NAMALWA (cell line): ENCODE measurements at regions not wholly inside any gene's neighbourhood (a gene's known extent, or its start where the extent isn't known, plus 50 kb on each side); places are given as distances from the start of the nearest gene placed in this dataset.
A peak's percentile ranks its signal among the peaks of the same experiment; 100 is the strongest.
"Not testable (repeated sequence)": the region's sequence is repeated elsewhere in the genome, so short reads cannot be mapped to it uniquely, and the experiment has no call there.

Experiments used
- DNase-seq: peaks from one replicate; pipeline ENCODE4 v3.0.0-alpha.2; 2015; ENCODE audit warnings: low spot score

DNA sequence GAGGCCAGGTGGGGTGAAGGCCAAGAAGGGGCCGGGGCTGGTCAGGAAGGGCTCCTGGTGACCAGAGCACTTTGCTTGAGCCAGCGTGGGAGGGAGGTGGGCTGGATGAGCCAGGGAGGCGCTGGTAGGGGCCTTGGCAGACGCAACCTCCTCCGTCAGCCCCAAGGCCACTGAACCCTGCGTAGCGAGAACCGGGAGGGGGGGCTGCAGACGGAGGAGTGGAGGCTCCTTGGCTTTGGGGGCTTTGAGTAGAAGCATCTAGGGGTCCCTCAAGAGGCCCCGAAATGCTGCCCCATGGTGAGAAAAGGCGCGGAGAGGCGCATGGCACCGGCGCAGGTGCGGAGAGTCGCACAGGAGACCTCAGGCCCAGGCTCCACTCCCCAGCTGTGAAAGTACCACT, 1888.0 kb upstream of the CDH9 start:
- DNase-seq = no peak

DNA sequence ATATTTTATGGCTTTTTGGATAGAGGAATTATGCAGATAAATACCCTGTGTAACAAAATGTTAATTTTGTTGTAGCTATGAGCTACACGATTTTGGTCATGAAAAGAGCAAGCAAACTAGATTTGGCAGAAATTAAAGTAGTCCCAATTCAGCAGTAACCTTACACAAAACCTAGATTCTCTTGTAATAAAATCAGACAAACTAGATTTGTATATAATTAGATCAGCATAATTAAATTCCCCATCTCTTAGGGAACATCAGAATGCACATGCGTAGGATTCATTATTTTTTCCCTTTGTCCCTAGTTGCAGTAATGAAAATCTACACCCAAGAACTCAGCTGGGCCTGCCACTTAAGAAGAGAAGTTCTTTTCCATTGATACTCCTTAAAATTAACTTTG, 1879.2 kb upstream of the CDH9 start:
- DNase-seq = no peak

GRCh38 chr5:28914297-28914696, 1875.9 kb upstream of the CDH9 start:
- DNase-seq = no peak

GRCh38 chr5:28903643-28904042, 1865.3 kb upstream of the CDH9 start:
- DNase-seq = no peak

GRCh38 chr5:28896949-28897348, 1858.6 kb upstream of the CDH9 start:
- peak; percentile 8 for DNase-seq

DNA sequence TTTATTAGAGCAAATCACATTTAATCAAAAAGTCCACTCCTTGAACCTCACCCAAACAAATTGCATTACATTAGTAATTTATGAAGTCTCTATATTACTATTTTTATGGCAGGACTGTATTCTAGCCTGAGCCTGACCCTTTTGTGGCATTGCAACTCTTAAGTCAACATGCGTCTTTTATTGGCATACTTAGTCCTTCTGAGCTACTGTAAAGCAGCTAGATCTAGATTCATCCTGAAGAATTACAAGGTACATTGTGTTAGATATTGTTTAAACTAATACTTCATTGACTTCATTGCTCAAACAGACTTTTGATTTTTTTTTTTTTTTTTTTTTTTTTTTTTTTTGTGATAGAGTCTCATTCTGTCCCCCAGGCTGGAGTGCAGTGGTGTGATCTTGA, 1842.5 kb upstream of the CDH9 start:
- no peak for DNase-seq

GRCh38 chr5:28877050-28877449, 1838.7 kb upstream of the CDH9 start:
- no peak for DNase-seq

DNA sequence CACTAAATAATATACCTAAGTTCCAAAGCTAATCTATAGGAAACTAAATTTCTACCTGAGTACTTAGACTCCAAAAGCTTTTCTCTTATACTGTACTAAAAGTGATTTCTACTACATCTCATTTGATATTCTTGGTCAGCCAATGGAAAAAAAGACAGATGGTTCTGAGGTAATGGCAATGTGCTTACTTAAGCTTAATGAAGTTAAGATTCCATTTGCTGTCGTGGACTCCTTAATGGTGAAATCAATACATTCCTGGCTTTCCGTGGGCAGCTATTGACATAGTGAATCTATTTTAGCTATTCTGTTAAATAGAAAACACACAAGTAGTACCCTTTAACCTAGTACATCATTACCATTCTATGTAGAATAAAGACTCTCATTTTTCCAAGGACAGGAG, 1825.6 kb upstream of the CDH9 start:
- no peak for DNase-seq

DNA sequence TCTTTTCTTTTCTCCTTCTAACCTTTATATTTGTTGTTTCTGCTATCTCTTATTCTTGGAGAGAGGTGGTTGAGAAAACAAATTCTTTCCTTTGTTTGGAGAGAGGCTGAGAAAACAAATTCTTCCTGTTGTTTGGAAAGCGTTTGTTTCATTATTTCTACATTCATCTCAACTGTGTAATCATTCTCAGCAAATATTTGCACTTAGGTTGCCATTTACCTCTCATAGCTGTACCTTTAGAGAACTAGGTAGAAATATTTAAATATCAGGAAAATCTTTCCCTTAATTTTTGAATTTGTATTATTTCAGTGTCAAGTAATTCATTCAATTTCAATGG, 1824.4 kb upstream of the CDH9 start:
- no peak for DNase-seq

GRCh38 chr5:28862137-28862859, 1823.9 kb upstream of the CDH9 start:
- no peak for DNase-seq

DNA sequence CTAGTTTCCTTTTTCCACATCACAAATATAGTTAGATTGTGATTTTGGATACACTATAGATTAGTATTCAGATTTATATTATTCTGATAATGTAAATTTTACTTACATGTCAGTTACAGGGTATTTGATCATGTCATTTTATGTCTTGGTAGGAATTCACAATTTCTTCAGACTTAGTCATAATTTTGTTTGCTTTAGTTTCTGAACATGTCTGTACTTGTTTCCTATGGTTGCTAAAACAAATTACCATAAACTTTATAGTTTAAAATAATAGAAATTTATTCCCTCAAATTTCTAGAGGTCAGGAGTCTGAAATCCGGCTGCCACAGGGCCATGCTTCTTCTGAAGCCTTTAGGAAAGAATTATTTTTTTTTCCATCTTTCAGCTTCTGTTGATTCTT, 1817.2 kb upstream of the CDH9 start:
- DNase-seq = no peak

GRCh38 chr5:28850320-28850921, 1812.0 kb upstream of the CDH9 start:
- no peak for DNase-seq

DNA sequence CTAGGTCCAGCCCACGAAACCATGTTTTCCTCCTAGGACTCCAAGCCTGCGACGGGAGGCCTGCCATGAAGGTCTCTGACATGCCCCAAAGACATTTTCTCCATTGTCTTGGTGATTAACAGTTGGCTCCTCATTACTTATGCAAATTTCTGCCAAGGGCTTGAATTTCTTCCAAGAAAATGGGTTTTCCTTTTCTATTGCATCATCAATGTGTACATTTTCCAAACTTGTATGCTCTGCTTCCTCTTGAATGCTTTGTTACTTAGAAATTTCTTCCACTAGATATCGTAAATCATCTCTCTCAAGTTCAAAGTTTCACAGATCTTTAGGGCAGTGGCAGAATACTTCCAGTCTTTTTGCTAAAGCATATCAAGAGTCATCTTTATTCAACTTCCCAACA, 1792.7 kb upstream of the CDH9 start:
- DNase-seq = no peak

DNA sequence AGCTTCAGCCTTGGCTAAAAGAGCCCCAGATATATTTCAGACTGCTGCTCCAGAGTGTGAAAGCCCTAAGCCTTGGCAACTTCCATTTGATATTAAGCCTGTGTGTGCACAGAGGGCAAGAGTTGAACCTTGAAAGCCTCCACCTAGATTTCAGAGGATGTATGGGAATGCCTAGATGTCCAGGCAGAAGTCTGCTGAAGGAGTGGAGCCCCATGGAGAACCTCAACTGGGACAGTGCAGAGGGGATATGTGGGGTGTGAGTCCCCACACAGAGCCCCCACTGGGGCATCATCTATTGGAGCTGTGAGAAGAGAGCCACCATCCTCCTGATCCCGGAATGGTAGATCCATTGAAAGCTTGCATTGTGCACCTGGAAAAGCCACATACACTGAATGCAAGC, 1784.8 kb upstream of the CDH9 start:
- DNase-seq = no peak

DNA sequence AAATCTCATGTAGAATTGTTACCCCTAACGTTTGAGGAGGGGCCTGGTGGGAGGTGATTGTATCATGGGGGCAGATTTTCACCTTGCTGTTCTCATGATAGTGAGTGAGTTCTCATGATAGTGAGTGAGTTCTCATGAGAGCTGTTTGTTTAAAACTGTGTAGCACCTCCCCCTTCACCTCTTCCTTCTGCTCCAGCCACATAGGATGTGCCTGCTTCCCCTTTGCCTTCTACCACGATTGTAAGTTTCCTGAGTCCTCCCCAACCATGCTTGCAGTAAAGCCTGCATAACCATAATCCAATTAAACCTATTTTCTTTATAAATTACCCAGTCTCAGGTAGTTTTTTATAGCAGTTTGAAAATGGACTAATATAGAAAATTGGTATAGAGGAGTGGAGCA, 1783.7 kb upstream of the CDH9 start:
- DNase-seq = no peak

- peak; percentile 12 for DNase-seq
Observed at GRCh38 chr5:28810751-28811136, 1772.4 kb upstream of the CDH9 start.

GRCh38 chr5:28809811-28810750, 1771.7 kb upstream of the CDH9 start:
- no peak for DNase-seq

- DNase-seq = no peak
Observed at GRCh38 chr5:28808967-28809810, 1770.8 kb upstream of the CDH9 start.

GRCh38 chr5:28807195-28807729, 1768.9 kb upstream of the CDH9 start:
- DNase-seq = no peak

- DNase-seq = not testable (repeated sequence)
Observed at GRCh38 chr5:28799035-28799434, 1760.6 kb upstream of the CDH9 start.

GRCh38 chr5:28788954-28789353, 1750.6 kb upstream of the CDH9 start:
- no peak for DNase-seq
